ENCODE measurements at regions not wholly inside any gene's neighbourhood (a gene's known extent, or its start where the extent isn't known, plus 50 kb on each side); places are given as distances from the start of the nearest gene placed in this dataset.
"Not testable (repeated sequence)": the region's sequence is repeated elsewhere in the genome, so short reads cannot be mapped to it uniquely, and the experiment has no call there.

DNA sequence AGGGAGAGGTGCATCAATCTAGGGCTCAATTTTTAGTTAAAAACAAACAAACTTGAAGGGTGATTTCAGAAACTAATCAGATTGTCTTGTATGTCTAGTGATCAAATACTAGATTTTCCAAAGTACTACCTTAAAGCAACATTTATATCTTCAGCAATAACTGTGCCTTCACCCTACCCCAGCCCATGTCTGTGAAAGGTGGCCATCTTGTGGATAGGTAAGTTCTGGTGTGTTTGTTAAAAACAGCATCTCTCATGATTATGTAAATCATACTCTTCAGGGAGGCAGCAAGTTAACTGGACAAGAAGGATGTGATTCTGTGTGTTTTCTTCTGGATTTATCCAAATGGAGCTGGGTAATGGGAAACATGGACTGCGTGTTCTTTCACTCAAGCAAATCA is 81.4 kb upstream of the ACSL1 start:
- DNase-seq (ENCODE audit: low spot score): no peak

DNA sequence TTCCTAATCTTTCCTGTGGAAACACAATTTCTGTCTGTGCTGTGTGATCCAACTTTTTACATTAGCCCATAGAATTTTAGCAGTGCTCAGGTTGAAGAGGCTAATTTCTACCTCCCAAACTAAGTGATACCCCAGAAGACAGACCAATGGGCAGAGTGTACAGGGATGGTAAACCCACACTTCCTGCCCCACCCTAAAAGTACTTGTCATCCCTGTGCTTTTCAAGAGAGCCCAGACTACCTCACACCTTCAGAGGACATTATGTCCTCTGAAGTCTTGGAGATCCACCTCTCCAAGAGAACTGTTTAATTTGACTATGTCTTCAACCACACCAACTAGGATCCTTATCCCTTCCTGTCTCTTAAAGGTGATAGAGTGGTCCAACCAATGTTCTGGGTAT is 82.0 kb upstream of the ACSL1 start:
- no peak for DNase-seq (ENCODE audit: low spot score)

DNA sequence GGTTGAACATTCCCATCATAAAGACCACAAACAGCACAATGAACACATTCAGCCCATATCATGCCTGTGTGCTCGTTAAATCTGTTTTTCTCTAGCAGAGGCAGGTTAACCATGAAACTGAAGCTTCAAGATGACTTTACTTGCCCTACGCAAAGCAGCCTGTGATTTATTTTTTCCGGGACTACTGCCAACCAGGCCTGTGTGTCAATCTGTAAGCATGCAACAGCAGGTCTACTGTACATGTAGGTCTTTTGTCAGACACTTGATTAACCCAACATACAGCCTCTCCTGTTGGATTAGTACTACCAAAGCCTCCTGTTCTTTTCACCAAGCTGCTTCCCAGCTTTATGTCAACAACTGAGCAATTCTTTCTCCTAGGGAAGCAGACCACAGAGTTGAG is 85.5 kb upstream of the ACSL1 start:
- no peak for DNase-seq (ENCODE audit: low spot score)

DNA sequence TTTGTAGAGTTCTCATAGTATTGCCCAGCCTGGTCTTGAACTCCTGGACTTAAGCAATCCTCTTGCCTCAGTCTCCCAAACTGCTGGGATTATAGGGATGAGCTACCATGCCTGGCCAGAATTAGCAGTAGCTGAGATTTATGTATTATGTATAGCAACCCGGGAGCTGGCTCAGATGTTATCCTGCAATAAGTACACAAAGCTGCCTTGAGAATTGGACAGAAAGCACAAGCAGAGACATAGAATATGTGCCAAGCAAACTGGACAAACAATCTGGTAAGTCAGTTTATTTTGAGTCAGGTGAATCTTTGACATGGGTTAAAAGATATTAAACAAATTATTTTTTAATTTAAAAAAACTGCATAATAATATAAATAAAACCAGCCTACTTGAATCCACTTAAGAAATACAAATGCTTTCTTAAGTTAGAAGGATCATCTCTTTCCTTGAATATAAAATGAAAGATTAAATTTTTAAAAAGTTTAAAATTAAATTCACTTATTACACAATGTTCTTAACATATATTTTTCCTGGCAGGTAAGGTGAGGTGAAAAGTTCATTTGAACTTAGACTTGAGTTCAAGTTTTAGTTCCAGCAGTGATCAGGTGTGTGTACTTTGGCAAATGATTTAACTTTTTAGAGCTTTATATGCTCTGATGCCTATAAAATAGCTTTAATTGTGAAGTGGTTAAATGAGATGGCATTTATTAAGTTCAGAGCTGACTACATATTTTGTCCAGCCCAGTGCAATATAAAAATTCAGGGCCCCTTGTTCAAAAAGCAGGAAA is 87.8 kb upstream of the ACSL1 start:
- DNase-seq (ENCODE audit: low spot score): no peak

DNA sequence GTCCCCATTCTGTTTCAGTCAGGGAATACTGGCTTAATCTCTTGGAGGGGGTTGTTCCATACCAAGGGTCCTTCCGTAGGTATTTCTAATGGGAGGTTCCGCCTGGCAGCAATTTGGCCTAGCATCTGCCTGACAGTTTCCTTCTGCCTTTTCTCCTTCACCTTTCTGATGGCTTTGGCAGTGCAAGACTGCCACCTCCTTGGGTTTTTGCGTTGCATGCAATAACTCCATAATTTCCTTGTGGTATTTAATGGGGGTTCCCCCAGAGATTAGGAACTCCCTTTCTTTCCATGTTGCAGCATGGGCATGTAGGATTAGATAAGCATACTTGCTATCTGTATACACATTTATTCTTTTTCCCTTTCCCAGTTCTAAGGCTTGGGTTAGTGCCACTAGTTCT is 93.0 kb upstream of the ACSL1 start:
- DNase-seq (ENCODE audit: low spot score): not testable (repeated sequence)

DNA sequence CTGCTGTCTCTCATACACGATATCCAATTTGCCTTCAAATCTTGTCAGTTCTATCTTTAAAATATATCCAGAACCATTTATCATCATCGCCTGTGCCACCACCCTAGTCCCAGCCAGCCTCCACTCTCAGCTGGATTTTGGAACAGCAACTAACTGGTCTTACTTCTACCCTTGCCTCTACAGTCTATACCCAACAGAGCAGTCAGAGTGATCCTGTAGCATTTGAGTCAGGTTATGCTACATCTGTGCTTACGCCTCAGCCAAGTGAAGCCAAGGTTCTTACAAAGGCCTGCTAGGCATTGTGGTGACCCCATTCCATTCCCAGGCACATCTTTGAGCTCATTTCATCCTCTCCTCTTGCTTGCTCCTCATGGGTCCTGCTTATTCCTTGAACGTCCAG is 95.7 kb upstream of the ACSL1 start:
- no peak for DNase-seq (ENCODE audit: low spot score)

DNA sequence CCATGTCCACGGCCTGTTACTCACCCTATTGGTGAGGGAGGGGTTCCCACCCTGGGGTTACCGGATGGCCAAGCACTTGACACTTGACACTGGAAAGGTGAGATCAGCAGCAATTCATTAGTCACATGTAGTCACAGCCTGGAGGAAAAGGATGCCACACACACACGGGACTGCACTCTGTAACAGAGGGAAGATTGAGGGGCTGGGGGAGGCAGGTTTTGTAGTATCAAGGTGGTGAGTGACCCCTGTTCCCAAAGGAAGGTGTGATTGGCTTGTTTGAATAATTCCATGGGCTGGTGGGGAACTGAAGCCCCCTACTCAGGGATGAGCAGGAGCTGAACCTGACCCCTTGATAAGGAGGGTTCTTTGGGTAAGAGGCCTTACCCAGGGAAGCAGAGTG is 96.0 kb upstream of the HELT start:
- DNase-seq (ENCODE audit: low spot score): no peak

DNA sequence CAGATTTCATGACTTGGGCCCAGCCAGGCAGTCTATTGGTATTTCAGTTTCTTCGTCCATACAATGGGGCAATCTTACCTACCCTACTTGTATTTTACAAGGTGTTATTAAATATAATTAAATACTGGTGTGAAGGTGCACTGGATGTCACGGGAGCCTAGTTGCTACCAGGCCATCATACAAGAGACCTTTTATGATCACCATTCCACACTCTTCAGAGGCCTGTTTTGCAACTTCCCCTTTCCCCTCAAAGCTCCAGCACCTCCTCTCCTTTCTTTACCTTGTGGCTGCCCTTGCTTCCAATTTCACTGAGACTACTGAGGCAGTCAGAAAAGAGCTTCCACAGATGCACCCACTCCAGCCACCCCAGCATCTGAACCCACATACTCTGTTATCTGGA is 93.8 kb upstream of the HELT start:
- no peak for DNase-seq (ENCODE audit: low spot score)

DNA sequence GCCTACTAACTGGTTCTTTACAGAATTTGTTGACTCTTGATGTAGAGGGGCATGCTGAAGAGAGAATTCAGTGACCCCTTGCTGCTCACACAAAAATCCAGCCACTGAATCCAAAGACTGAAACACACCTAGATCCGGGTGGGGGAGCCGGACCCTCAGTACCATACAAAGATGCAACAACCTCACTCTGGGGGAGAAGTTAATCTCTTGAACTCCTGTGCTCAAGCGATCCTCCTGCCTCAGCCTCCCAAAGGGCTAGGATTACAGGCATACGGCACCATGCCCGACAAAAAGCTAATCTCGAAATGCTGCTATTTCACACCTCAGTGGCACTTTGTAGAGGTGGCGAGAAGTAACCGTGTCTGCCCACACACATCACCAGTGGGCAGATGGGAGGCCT is 88.8 kb upstream of the HELT start:
- DNase-seq (ENCODE audit: low spot score): no peak

DNA sequence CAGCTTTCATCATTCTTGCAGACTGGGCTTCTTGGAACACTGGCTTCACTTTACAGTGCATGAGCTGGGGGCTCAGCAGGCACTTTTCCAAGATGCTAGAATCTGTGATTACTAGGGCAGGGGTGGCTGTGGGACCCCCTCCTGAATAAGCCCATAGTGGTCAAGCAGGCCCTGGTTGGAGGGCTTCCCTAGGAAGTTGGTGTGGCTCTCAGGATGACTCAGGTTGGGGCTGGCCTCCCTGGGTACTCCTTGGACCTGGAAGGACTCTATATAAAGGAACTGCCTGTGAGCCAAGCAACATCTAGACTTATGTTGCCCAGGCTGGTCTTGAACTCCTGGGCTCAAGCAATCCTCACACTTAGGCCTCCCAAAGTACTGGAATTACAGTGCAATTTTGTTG is 88.3 kb upstream of the HELT start:
- no peak for DNase-seq (ENCODE audit: low spot score)

DNA sequence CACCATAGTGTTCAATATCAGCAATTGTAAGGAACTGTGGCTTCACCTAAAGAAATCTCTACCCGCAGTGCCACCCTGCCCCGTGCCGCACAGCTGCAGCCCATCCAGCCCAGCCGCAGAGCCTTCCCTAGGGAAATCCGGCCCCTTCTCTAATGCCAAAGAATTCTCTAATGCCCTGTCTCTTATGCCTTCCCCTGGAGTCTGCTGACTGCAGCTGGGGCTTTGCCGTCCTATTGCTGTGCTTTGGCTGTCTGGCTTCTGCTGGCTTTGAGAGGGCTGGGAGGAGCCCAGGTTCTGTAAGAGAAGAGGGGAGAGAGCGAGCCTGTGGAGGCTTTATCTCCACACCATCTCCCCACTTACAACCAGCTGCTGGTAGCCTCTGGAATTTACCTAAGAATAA is 85.9 kb upstream of the HELT start:
- no peak for DNase-seq (ENCODE audit: low spot score)

DNA sequence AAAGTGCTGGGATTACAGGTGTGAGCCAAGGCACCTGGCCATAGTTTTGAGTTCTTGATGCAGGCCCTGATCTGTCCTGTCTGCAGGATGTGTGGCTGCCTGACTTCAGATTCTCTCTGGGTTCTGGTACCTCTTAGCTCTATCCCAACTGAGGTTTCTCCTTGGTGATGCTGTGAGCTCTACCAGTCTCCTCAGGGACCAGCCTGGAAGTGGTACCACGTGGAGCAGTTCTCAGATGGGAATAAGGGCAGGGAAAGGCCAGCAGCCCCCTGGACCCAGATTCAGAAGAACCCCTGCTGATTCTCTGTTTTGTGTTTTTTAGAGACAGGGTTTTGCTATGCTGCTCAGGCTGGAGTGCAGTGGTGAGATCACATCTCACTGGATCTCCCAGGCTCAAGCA is 85.0 kb upstream of the HELT start:
- no peak for DNase-seq (ENCODE audit: low spot score)

DNA sequence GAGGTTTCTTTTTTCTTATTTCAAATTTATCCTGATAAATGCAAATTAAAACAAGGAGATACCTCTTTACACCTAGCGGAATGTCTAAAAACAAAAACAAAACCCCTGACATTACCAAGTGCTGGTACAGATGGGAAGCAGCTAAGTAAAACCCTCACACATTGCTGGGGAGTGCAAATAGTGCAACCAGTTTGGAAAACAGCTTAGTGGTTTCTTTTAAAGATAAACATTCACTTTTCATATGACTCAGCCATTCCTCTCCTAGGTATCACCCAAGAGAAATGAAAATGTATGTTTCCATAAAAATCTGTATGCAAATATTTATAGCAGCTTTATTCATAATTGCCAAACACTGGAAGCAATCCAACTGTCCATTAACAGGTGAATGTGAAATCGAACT is 84.1 kb upstream of the HELT start:
- DNase-seq (ENCODE audit: low spot score): no peak

DNA sequence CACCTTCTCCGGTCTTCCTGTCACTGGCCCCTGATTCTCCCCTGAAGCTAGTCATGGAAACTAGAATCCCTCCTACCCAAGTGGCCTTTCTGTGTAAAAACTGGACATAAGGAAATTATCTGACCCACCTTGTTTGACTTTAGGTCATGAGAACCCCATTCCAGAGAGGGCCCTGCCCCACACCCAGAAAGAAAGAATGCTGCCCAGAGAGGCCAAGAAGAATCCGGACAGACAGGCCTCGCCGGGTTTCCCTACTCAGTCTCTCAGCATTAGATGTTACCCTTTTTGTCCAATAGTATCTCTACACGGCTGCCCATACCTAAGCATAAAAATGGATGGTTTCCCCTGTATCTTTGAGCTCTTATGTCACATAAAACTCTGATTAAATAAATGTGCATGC is 83.3 kb upstream of the HELT start:
- no peak for DNase-seq (ENCODE audit: low spot score)

DNA sequence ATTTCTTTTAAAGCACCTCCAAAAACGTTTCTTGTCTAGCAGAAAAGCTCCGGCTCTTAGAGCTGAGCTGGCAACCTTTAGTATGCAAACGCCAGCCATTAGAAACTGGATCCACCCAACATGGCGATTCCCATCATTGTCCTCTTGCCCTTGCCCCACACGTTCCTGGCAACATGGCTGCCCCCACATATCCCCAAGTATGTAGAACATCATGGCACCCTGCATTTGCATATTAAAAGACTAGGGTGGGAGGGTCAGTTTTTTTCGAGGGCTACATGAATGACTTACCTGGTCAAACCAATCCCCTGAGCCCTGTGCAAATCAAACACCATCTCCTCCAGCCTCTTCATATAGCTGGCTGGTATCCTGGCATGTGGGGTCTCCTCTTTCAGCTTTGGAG is 82.2 kb upstream of the HELT start:
- no peak for DNase-seq (ENCODE audit: low spot score)

DNA sequence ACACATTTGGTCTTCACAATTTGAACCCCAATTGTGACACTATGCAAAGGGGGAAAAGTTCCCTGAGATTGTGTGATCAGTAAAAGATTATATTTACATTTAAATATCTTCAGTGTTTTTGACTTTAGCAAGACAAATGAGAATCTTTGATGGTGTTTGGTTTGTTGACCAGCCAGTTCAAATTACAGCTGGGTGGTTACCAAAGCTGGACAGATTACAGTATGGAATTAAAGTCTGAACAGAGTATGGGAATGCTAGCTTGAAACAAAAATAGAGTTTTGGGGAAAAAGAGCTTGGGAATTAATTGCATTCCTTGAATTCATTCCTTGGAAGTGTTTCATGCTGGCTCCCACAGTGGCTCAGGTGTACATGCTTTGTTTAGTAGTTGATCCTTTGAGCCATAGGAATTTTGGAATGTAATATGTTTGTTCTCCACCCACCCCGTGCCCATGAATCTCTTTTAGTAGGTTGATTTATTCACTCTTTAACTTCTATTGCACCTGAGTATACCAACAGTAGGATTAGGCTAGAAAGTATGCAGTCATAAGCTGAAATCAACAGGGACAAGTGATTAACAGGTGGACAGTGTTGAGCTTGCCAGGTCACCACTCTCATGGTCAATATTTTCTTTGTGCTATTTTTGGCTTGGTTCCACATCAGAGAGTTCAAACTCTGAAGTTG is 81.1 kb upstream of the HELT start:
- DNase-seq (ENCODE audit: low spot score): no peak

DNA sequence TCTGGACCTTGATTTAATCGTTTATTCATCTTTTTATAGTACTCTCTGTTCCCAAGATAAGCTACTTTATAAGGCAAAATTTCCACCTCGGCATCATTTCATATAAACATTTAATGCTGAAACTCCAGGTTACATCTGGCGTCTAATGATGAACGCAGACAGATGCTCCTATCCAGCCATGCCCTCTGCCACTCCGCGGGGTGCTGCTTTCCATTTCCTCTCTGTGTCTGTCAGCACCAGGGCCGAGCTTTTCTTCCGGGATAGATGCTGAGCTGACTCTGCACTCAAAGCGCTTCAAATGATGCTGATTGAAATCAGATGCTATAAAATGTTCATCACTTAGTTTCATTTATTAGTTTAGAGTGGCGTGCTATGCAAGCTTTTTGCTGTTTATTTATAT is 80.5 kb upstream of the HELT start:
- no peak for DNase-seq (ENCODE audit: low spot score)

DNA sequence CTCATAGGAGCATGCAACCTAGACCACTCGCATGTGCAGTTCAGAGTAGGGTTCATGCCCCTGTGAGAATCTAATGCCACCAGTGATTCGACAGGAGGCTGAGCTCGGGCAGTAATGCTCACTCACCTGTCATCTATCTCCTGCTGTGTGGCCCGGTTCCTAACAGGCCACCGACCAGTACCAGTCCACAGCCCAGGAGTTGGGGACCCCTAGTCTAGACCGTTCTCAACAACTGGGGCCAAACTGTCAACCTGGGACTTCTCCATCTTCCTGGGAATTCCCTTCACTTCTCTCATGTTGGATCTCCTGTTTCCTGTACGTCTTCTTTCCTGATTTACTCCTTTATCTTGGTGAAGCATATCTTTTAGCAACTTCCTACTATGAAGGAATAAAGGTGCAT is 79.4 kb upstream of the HELT start:
- DNase-seq (ENCODE audit: low spot score): no peak

DNA sequence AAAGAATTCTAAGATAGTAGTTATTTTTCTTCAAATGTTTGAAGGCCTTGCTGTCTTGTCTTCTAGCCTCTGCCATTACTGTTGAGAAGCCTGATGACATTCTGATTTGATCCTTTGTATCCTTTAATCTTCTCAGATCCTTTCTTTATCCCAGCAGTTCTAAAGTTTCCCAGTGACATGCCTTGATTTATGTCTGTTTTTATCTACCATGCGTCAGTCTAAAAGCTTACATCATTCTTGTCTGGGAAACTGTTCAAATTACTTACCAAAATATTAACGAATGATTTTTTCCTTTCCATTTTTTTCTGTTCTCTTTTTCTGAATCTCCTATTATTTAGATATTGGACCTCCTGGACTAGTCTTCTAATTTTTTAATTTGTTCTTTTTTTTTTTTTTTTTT is 78.3 kb upstream of the HELT start:
- DNase-seq (ENCODE audit: low spot score): no peak

DNA sequence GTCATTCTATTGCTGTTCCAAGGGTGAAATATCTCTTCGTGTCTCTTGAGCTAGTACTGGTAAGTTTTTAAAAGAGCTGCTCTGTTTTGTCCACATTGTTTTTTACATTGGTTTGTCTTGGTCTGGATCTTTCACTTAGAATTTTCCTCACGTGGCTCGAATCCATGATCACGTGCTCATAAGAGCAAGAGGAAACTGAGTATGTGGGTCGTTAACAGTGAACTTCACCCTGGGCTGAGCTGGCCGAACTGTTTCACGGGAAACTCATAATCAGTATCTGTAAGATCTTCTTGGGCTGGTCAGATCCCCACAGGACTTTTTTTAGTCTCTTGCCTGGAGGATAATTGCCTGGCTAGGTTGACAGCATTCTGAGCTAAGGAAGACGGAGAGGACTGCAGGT is 77.8 kb upstream of the HELT start:
- no peak for DNase-seq (ENCODE audit: low spot score)

DNA sequence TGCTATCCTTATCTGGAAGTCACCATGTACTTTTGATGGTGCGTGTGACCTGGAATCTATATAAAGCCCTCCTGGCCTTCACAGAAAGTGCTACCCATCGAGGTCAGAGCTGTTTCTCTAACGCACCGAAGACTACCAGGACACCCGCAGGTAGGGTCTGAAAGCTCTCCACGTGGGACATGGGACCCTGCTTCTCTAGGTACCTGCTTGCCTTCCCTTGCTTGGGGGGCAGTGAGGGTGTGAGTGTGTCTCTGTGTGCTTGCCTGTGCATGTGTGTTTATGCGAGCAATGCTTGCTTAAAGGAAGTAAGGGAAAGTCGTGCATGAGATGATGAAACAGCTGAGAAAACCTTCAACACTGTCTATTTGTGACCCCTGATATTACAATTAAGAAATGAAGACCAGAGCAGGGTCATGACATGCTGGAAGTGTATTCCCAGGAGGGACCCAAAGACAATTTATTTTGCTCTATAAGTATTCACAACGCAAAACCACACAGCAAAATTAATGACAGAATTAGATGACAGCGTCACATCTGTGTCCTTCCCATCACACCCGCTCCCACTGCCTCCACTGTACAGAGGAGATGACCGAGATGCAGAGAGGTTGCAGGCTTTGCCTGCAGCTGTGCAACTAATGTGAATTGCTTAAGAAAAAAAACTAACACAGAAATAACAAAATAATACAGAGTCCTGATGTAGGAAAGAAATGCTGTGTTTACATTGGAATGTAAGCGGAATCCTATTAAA is 76.4 kb upstream of the HELT start:
- DNase-seq (ENCODE audit: low spot score): no peak

DNA sequence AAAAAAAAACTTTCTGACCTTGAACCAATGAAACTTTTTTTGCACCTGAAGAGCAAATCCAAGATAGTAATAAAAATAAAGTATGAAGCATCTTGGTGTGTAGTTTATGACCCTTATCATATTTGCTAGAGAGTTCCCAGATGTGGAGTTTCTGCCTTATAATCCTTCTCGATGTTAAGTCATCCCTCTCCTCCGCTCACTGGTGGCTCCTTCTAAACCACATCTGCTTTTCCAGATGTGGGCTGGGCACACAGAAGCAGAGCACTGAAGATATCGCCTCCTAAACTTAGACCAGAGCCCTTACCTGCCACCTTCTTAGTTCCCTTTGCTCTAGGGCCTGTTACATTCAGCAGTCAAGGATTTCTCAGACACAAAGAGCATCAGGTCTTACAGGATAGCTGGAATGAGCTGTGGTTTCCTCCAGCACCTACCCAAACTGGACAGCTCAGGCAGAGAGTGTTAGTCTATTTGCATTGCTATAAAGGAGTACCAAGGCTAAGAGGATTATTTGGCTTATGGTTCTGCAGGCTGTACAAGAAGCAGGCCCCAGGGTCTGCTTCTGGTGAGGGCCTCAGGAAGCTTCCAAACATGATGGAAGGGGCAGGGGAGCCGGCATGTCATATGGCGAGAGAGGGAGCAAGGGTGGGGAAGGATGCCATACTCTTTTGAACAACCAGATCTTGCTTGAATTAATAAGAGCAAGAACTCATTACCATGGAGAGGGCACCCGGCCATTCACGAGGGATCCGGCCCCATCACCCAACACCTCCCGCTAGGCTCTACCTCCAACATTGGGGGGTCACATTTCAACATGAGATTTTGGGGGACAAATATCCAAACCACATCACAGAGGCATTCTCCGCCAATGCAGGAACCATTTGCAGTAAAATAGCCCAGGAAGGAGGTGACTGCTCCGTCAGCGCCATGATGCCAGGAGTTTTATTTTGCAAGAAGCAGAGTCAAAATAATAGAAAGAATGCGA is 75.6 kb upstream of the HELT start:
- DNase-seq (ENCODE audit: low spot score): no peak

Measured in AG08395 (cell line).